RWPE2 (cell line): ENCODE measurements at regions not wholly inside any gene's neighbourhood (a gene's known extent, or its start where the extent isn't known, plus 50 kb on each side); places are given as distances from the start of the nearest gene placed in this dataset.

Experiments
- ATAC-seq: fragments of 200-7000 bp; cut with Tn5 transposase; 3 replicates; pipeline ENCODE4 v1.9.1; 2021; ENCODE audit warnings: low read depth
- DNase-seq: peaks from one replicate; pipeline ENCODE4 v3.0.0-alpha.2; 2020; ENCODE audit warnings: low spot score
- H3K27ac ChIP-seq: fragments of 450-650 bp; 2 replicates; pipeline ENCODE4 v1.5.1; 2017; ENCODE audit warnings: mild to moderate bottlenecking; ENCODE audit not compliant: poor library complexity, severe bottlenecking
- H3K27me3 ChIP-seq: fragments of 250-450 bp; sonication (Bioruptor Pico); 2 replicates; pipeline ENCODE4 v1.5.1; 2021; ENCODE audit warnings: mild to moderate bottlenecking, moderate library complexity; ENCODE audit not compliant: insufficient read depth, poor library complexity, severe bottlenecking
- H3K36me3 ChIP-seq: fragments of 250-450 bp; sonication (Bioruptor Pico); 2 replicates; pipeline ENCODE4 v1.5.1; 2020; ENCODE audit warnings: low read depth, mild to moderate bottlenecking, moderate library complexity
- H3K4me1 ChIP-seq: fragments of 250-450 bp; sonication (Bioruptor Pico); 2 replicates; pipeline ENCODE4 v1.5.1; 2021; ENCODE audit warnings: mild to moderate bottlenecking, moderate library complexity; ENCODE audit not compliant: insufficient read depth, poor library complexity, severe bottlenecking
- H3K4me3 ChIP-seq: fragments of 250-450 bp; sonication (Bioruptor Pico); 2 replicates; pipeline ENCODE4 v1.5.1; 2021; ENCODE audit warnings: mild to moderate bottlenecking, moderate library complexity; ENCODE audit not compliant: severe bottlenecking
- H3K9me3 ChIP-seq: fragments of 250-450 bp; sonication (Bioruptor Pico); 2 replicates; pipeline ENCODE4 v1.5.1; 2021; ENCODE audit warnings: mild to moderate bottlenecking, moderate library complexity; ENCODE audit not compliant: severe bottlenecking
- TF ChIP-seq, protein P1 (sequence below): fragments of 450-650 bp; IDR thresholded peaks from one replicate; pipeline ENCODE4 v1.5.1; 2017; ENCODE audit warnings: mild to moderate bottlenecking, moderate library complexity; ENCODE audit not compliant: poor library complexity, severe bottlenecking

DNA sequence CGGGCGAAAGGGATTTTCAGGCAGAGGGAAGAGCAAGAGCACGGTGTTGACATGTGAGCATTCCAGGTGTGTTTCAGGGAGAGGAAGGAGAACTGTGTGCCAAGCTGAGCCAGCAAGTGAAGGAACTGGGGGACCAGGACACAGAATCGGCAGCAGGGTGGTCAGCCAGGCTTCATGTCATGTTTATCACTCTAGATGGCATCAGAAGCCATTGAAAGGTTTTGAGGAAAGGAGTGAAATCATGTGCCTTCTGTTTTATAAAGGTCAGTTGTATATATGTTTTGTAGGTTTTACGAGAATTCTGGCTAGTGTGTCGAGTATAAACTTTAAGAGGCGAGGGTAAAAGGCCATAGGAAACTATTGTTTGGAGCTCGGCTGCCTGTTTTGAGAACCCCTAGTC is 682.3 kb downstream of the TRIML1 start:
- ATAC-seq (no peak), DNase-seq (no peak)
- Histone ChIP-seq H3K27ac (no peak overlapping the region), H3K36me3 (no peaks in the 10 kb centered on the region), H3K27me3 (no peaks in the 10 kb centered on the region), H3K4me3 (no peak overlapping the region), H3K9me3 (no peaks in the 10 kb centered on the region), H3K4me1 (peaks cover 3% of the 10 kb centered on the region)
- TF ChIP-seq, protein P1, sequence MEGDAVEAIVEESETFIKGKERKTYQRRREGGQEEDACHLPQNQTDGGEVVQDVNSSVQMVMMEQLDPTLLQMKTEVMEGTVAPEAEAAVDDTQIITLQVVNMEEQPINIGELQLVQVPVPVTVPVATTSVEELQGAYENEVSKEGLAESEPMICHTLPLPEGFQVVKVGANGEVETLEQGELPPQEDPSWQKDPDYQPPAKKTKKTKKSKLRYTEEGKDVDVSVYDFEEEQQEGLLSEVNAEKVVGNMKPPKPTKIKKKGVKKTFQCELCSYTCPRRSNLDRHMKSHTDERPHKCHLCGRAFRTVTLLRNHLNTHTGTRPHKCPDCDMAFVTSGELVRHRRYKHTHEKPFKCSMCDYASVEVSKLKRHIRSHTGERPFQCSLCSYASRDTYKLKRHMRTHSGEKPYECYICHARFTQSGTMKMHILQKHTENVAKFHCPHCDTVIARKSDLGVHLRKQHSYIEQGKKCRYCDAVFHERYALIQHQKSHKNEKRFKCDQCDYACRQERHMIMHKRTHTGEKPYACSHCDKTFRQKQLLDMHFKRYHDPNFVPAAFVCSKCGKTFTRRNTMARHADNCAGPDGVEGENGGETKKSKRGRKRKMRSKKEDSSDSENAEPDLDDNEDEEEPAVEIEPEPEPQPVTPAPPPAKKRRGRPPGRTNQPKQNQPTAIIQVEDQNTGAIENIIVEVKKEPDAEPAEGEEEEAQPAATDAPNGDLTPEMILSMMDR: peak; percentile 8

DNA sequence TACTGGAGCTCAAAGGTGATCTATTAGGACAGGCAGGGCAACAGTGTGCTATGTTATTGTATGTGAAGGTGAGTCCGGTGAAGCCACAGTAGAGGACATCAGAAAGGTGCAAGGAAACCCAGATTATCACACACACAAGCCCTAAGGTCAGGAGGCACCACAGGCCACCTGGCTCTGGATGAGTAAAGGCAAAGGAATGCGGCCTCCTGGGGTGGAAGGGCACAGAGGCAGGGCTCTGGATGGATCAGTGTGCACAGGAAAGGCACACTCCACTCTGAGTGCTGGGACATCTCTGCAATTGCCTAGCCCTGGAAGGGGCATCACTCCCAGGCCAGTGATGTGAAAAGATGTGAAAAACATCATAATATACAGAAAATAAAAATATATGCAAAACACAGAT is 683.5 kb downstream of the TRIML1 start:
- no peak overlapping the region for H3K4me3 ChIP-seq
- H3K9me3 ChIP-seq: no peaks in the 10 kb centered on the region
- H3K27me3 ChIP-seq: no peaks in the 10 kb centered on the region
- DNase-seq (no peak), ATAC-seq (peak; percentile 81)
- peaks cover 3% of the 10 kb centered on the region for H3K4me1 ChIP-seq
- H3K27ac ChIP-seq: no peak overlapping the region
- TF ChIP-seq, protein P1: no peak
- H3K36me3 ChIP-seq: no peaks in the 10 kb centered on the region

DNA sequence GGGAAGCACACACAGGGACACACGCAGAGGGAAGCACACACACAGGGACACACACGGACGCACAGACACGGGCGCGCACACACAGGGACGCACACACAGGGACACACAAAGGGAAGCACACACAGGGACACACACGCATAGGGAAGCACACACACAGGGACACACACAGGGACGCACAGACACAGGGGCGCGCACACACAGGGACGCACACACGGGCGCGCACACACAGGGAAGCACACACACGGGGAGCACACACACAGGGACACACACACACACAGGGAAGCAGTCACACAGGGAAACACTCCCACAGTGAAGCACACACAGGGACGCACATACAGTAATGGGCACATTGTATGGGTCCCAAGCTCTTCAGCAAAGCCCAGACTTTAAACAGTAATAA is 685.3 kb downstream of the TRIML1 start:
- Histone ChIP-seq H3K27me3 (no peaks in the 10 kb centered on the region), H3K9me3 (no peaks in the 10 kb centered on the region), H3K4me3 (no peak overlapping the region), H3K4me1 (peaks cover 3% of the 10 kb centered on the region), H3K27ac (no peak overlapping the region), H3K36me3 (no peaks in the 10 kb centered on the region)
- TF ChIP-seq, protein P1: no peak
- DNase-seq (no peak), ATAC-seq (no peak)

DNA sequence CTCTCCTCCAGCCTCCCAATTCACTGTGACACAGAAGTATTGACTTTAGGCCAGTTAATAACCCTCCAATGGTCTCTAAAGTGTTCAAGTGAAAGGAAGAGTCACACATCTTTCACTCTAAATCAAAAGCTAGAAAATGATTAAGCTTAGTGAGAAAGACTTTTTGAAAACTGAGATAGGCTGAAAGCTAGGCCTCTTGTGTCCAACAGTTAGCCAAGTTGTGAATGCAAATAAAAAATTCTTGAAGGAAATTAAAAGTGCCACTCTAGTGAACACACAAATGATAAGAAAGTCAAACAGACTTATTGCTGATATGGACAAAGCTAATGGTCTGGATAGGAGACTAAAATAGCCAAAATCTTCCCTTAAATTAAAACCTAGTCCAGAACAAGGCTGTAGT is 687.2 kb downstream of the TRIML1 start:
- Histone ChIP-seq H3K27ac (no peak overlapping the region), H3K27me3 (no peaks in the 10 kb centered on the region), H3K36me3 (no peaks in the 10 kb centered on the region), H3K4me1 (peaks cover 3% of the 10 kb centered on the region), H3K4me3 (no peak overlapping the region), H3K9me3 (no peaks in the 10 kb centered on the region)
- ATAC-seq (no peak), DNase-seq (no peak)
- TF ChIP-seq, protein P1: no peak

DNA sequence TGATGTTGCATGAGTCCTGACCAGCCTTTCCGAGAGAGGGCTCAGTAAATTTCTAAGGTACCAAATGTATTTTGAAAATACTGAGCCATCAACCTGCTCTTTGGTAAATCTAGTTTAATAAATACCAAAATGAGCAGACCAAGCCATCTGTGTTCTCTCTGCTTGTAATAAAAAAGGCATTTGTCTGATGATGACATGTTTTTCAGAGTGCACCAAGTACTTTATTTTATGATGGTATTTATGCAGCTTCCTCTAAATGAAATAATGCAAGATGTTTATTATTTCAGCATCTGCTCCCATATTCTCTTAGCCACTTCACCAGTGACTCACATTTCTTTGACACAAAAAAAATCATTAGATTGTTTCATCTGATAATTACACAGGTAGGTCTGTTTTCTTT is 700.5 kb downstream of the TRIML1 start:
- ATAC-seq: no peak
- no peaks in the 10 kb centered on the region for H3K9me3 ChIP-seq
- TF ChIP-seq, protein P1: no peak
- H3K36me3 ChIP-seq: no peaks in the 10 kb centered on the region
- DNase-seq: no peak
- no peak overlapping the region for H3K27ac ChIP-seq
- no peak overlapping the region for H3K4me3 ChIP-seq
- no peaks in the 10 kb centered on the region for H3K27me3 ChIP-seq
- H3K4me1 ChIP-seq: no peaks in the 10 kb centered on the region
